Tibial artery (tissue), 4 donors: ENCODE measurements at regions not wholly inside any gene's neighbourhood (a gene's known extent, or its start where the extent isn't known, plus 50 kb on each side); places are given as distances from the start of the nearest gene placed in this dataset.
A peak's percentile ranks its signal among the peaks of the same experiment; 100 is the strongest.

Experiments
- DNase-seq, 2 donors: peaks; one replicate each; pipeline ENCODE4 v3.0.0-alpha.2; 2019
- H3K27ac ChIP-seq, 2 donors: fragments of 200-600 bp; sonication (generic) in 1 of 2; 1 replicate in 1 of 2; 2 replicates in 1 of 2; pipeline ENCODE4 v1.5.1; 2018 to 2019; ENCODE audit warnings: mild to moderate bottlenecking in 1 of 2
- H3K27me3 ChIP-seq, 2 donors: fragments of 200-600 bp; sonication (generic) in 1 of 2; one replicate each; pipeline versions ENCODE4 v1.5.1 to v1.6.0; 2016 to 2019
- H3K36me3 ChIP-seq, 3 donors: fragments of 200-600 bp; sonication (generic) in 2 of 3; one replicate each; pipeline ENCODE4 v1.5.1; 2016 to 2019; ENCODE audit warnings: mild to moderate bottlenecking in 2 of 3
- H3K4me1 ChIP-seq, 4 donors: fragments of 200-600 bp; sonication (generic) in 2 of 4; 1 replicate in 3 of 4; 2 replicates in 1 of 4; pipeline ENCODE4 v1.5.1; 2016 to 2019
- H3K4me3 ChIP-seq, 2 donors: fragments of 200-600 bp; sonication (generic) in 1 of 2; 1 replicate in 1 of 2; 2 replicates in 1 of 2; pipeline ENCODE4 v1.5.1; 2018 to 2019; ENCODE audit warnings: mild to moderate bottlenecking in 2 of 2
- H3K9me3 ChIP-seq, 3 donors: fragments of 200-600 bp; sonication (generic) in 1 of 3; one replicate each; pipeline ENCODE4 v1.5.1; 2016 to 2019
- CTCF ChIP-seq, 2 experiments: fragments of 200-600 bp in 1 of 2; fragments of 450-650 bp in 1 of 2; IDR thresholded peaks; one replicate each; pipeline ENCODE4 v1.5.1; 2017 to 2019; ENCODE audit warnings: antibody characterized with exemption in 2 of 2, mild to moderate bottlenecking in 1 of 2, moderate library complexity in 1 of 2
- intact Hi-C: fragments of 100-400 bp; cut with DNase I; formaldehyde crosslinking; loops from one replicate; pipeline ENCODE4 v1.15.0; 2023; ENCODE audit warnings: low total_unique reads

- Histone ChIP-seq H3K36me3 (no peaks in the 10 kb centered on the region), H3K4me1 (no peaks in the 10 kb centered on the region), H3K27ac (no peak overlapping the region), H3K4me3 (no peak overlapping the region), H3K27me3 (no peaks in the 10 kb centered on the region), H3K9me3 (no peaks in the 10 kb centered on the region)
- intact Hi-C loops: no loop called here
- TF ChIP-seq CTCF (IDR thresholded peaks at IDR 0.05): no peak
- DNase-seq: no peak
Observed at GRCh38 chr12:97404093-97404492, 58.5 kb upstream of the RMST start.

GRCh38 chr12:97404543-97404942, 58.1 kb upstream of the RMST start:
- peak; percentile 22 to 37 for TF ChIP-seq CTCF (IDR thresholded peaks at IDR 0.05)
- intact Hi-C loops: no loop called here
- Histone ChIP-seq H3K27ac (no peak overlapping the region), H3K9me3 (no peaks in the 10 kb centered on the region), H3K27me3 (no peaks in the 10 kb centered on the region), H3K4me3 (no peak overlapping the region), H3K36me3 (no peaks in the 10 kb centered on the region), H3K4me1 (no peaks in the 10 kb centered on the region)
- DNase-seq: no peak

GRCh38 chr12:97408363-97408762, 54.2 kb upstream of the RMST start:
- intact Hi-C loops: no loop called here

GRCh38 chr12:97411341-97411740, 51.3 kb upstream of the RMST start:
- H3K36me3 ChIP-seq: no peaks in the 10 kb centered on the region
- no peaks in the 10 kb centered on the region for H3K27me3 ChIP-seq
- no peak for DNase-seq
- H3K4me1 ChIP-seq: no peaks in the 10 kb centered on the region
- H3K4me3 ChIP-seq: no peak overlapping the region
- H3K27ac ChIP-seq: no peak overlapping the region
- TF ChIP-seq CTCF (IDR thresholded peaks at IDR 0.05): no peak
- H3K9me3 ChIP-seq: no peaks in the 10 kb centered on the region
- intact Hi-C loops: no loop called here

More at GRCh38 chr12:97408363-97408762, 54.2 kb upstream of the RMST start:
- H3K9me3 ChIP-seq: no peaks in the 10 kb centered on the region
- TF ChIP-seq CTCF (IDR thresholded peaks at IDR 0.05): no peak
- H3K36me3 ChIP-seq: no peaks in the 10 kb centered on the region
- H3K27me3 ChIP-seq: no peaks in the 10 kb centered on the region
- DNase-seq: no peak
- no peak overlapping the region for H3K4me3 ChIP-seq
- no peak overlapping the region for H3K27ac ChIP-seq
- H3K4me1 ChIP-seq: no peaks in the 10 kb centered on the region
